ENCODE measurements at regions not wholly inside any gene's neighbourhood (a gene's known extent, or its start where the extent isn't known, plus 50 kb on each side); places are given as distances from the start of the nearest gene placed in this dataset.

DNA sequence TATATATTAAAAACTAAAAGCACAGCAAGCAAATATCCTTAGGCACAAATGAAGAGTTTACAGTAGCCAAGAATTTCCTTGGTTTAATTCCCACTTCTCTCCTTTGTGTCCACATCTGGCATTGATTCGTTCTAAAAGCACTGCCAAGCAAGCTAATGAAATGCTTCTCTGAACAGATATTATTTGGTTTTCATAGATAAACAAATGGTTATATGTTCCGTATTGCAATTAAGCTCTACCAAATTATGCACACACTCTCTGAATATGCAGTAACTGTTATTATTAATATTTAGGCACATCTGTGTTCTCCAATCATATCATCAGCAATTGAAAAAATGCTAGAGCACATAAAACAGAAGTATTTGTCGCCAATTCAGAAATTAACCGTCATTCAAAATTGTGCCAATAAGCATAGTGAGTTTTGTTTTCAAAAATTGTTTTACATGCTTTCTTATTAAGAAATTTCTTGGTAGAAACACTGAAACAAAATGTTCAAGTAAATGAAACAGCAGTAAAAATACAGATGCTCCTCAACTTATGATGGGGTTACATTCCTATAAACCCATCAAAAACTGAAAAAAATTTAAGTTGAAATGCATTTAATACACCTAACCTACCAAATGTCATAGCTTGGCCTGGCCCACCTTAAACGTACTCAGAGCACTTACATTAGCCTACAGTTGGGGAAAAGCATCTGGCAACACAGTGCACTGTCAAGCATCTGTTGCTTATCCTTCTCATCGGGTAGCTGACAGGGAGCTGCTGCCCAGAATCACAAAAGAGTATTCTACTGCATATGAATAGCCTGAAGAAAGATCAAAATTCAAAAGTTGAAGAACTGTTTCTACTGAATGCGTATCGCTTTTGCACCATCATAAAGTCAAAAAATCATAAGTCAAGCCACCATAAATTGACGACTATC, 2134.7 kb downstream of the PCDH9 start:
- DNase-seq: no peak
- no peaks in the 10 kb centered on the region for H3K27me3 ChIP-seq (replicated peaks; ENCODE audit: control insufficient read depth, insufficient read depth, low read length, poor library complexity, severe bottlenecking)
- no peak overlapping the region for H3K4me3 ChIP-seq (ENCODE audit: insufficient read depth, low read depth, low read length, poor library complexity, severe bottlenecking)
- no peaks in the 10 kb centered on the region for H3K9me3 ChIP-seq (ENCODE audit: control insufficient read depth, low read length)
- no peaks in the 10 kb centered on the region for H3K4me1 ChIP-seq (ENCODE audit: control insufficient read depth, insufficient read depth, low read length, poor library complexity, severe bottlenecking)
- no peak overlapping the region for H3K27ac ChIP-seq (ENCODE audit: insufficient read depth, low read length, poor library complexity, severe bottlenecking)
- H3K36me3 ChIP-seq (ENCODE audit: control insufficient read depth, insufficient read depth, low read length): no peaks in the 10 kb centered on the region

DNA sequence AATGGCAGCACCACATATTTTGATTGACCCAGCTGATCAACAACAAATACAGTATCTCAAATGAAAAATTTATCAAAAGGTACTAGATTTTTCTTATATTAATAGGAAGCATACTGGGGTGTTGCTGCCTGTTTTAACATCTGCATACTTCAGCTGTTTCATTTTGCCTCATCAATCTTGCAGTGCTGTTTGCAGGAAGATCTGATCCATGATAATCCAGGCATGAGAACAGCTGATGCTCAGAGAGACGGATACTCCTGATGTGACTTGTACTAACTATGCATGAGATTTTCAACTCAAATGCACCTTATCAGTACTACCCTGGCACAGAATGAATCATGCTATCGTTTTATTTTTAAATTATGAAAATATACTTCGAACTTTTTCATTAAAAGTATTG, 2136.8 kb downstream of the PCDH9 start:
- no peak overlapping the region for H3K27ac ChIP-seq (ENCODE audit: insufficient read depth, low read length, poor library complexity, severe bottlenecking)
- H3K36me3 ChIP-seq (ENCODE audit: control insufficient read depth, insufficient read depth, low read length): no peaks in the 10 kb centered on the region
- no peaks in the 10 kb centered on the region for H3K27me3 ChIP-seq (replicated peaks; ENCODE audit: control insufficient read depth, insufficient read depth, low read length, poor library complexity, severe bottlenecking)
- no peak for DNase-seq
- H3K9me3 ChIP-seq (ENCODE audit: control insufficient read depth, low read length): no peaks in the 10 kb centered on the region
- no peak overlapping the region for H3K4me3 ChIP-seq (ENCODE audit: insufficient read depth, low read depth, low read length, poor library complexity, severe bottlenecking)
- no peaks in the 10 kb centered on the region for H3K4me1 ChIP-seq (ENCODE audit: control insufficient read depth, insufficient read depth, low read length, poor library complexity, severe bottlenecking)

DNA sequence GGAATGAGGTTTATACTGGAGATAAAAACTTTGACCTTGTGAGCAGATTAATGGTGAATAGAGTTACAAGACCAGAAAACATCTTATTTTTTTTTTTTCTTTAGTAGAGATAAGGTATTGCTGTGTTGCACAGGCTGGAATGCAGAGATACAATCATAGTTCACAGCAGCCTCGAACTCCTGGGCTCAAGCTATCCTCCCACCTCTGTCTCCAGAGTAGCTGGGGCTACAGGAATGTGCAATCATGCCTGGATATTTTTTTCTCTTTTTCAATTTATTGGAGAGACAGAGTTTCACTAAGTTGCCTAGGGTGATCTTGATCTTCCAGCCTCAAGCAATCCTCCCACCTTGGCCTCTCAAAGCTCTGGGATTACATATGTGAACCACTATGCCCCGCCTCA, 2139.1 kb downstream of the PCDH9 start:
- no peak for DNase-seq
- no peaks in the 10 kb centered on the region for H3K27me3 ChIP-seq (replicated peaks; ENCODE audit: control insufficient read depth, insufficient read depth, low read length, poor library complexity, severe bottlenecking)
- no peaks in the 10 kb centered on the region for H3K36me3 ChIP-seq (ENCODE audit: control insufficient read depth, insufficient read depth, low read length)
- H3K4me3 ChIP-seq (ENCODE audit: insufficient read depth, low read depth, low read length, poor library complexity, severe bottlenecking): no peak overlapping the region
- H3K9me3 ChIP-seq (ENCODE audit: control insufficient read depth, low read length): no peaks in the 10 kb centered on the region
- H3K4me1 ChIP-seq (ENCODE audit: control insufficient read depth, insufficient read depth, low read length, poor library complexity, severe bottlenecking): no peaks in the 10 kb centered on the region
- H3K27ac ChIP-seq (ENCODE audit: insufficient read depth, low read length, poor library complexity, severe bottlenecking): no peak overlapping the region

DNA sequence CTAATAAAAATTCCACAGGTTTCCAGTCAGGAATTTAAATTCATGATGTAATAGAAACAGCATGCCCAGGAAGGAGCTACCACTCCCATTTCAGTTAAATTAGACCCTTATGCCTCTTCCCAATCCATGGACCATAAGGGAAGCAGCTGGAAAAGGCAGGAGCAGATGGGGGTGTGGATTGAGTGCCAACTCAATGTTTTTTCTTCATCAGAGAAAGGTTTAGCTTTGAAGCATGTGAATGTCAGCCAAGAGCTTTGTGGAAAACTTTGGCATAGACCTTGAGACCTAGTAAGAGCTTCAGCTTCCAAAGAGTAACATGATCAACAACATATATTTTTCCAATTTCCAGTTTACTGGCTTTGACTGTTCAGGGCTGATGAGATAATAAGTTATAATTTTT, 2139.9 kb downstream of the PCDH9 start:
- H3K27ac ChIP-seq (ENCODE audit: insufficient read depth, low read length, poor library complexity, severe bottlenecking): no peak overlapping the region
- no peaks in the 10 kb centered on the region for H3K36me3 ChIP-seq (ENCODE audit: control insufficient read depth, insufficient read depth, low read length)
- H3K9me3 ChIP-seq (ENCODE audit: control insufficient read depth, low read length): no peaks in the 10 kb centered on the region
- H3K4me3 ChIP-seq (ENCODE audit: insufficient read depth, low read depth, low read length, poor library complexity, severe bottlenecking): no peak overlapping the region
- H3K4me1 ChIP-seq (ENCODE audit: control insufficient read depth, insufficient read depth, low read length, poor library complexity, severe bottlenecking): no peaks in the 10 kb centered on the region
- no peak for DNase-seq
- H3K27me3 ChIP-seq (replicated peaks; ENCODE audit: control insufficient read depth, insufficient read depth, low read length, poor library complexity, severe bottlenecking): no peaks in the 10 kb centered on the region

DNA sequence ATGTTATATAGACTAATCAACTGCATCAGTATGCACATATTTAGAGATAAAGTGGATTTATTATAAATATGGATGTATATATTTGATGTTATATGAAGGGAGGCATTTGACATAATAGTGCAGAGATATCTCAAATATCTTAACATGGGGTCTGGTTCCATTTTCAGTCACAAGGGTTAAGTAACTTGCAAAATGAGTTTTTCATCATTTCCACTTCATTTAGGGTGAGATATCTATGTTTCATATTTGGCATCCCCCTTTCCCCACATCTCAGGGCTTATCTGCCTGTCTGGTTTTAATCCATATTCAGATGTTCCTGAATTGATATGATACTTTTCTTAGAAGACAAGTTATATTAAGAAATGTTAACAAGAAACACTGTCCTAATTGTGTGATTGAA, 2141.2 kb downstream of the PCDH9 start:
- H3K36me3 ChIP-seq (ENCODE audit: control insufficient read depth, insufficient read depth, low read length): no peaks in the 10 kb centered on the region
- no peaks in the 10 kb centered on the region for H3K4me1 ChIP-seq (ENCODE audit: control insufficient read depth, insufficient read depth, low read length, poor library complexity, severe bottlenecking)
- no peaks in the 10 kb centered on the region for H3K27me3 ChIP-seq (replicated peaks; ENCODE audit: control insufficient read depth, insufficient read depth, low read length, poor library complexity, severe bottlenecking)
- H3K9me3 ChIP-seq (ENCODE audit: control insufficient read depth, low read length): no peaks in the 10 kb centered on the region
- DNase-seq: no peak
- no peak overlapping the region for H3K27ac ChIP-seq (ENCODE audit: insufficient read depth, low read length, poor library complexity, severe bottlenecking)
- no peak overlapping the region for H3K4me3 ChIP-seq (ENCODE audit: insufficient read depth, low read depth, low read length, poor library complexity, severe bottlenecking)

DNA sequence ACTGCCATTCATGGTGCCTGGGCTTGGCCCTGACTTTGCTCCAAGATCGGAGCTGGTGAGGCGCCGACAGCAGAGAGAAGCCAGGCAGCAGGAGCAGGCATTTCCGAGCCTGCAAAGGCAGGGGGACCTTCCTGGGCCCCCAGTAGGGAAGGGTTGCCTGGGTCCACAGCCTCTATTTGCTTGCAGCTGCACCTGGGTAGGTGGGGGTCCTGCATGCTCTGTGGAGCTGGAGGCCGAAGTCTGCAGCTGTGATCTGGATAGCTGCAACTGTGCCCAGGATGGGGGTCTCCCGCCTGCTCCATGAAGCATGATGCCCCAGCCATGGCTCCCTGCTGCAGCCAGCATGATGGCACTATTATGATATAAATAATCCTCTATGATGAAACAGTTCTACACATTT, 2144.2 kb downstream of the PCDH9 start:
- Histone ChIP-seq H3K27ac (ENCODE audit: insufficient read depth, low read length, poor library complexity, severe bottlenecking) (no peak overlapping the region), H3K27me3 (replicated peaks; ENCODE audit: control insufficient read depth, insufficient read depth, low read length, poor library complexity, severe bottlenecking) (no peaks in the 10 kb centered on the region), H3K36me3 (ENCODE audit: control insufficient read depth, insufficient read depth, low read length) (no peaks in the 10 kb centered on the region), H3K4me1 (ENCODE audit: control insufficient read depth, insufficient read depth, low read length, poor library complexity, severe bottlenecking) (no peaks in the 10 kb centered on the region), H3K9me3 (ENCODE audit: control insufficient read depth, low read length) (no peaks in the 10 kb centered on the region), H3K4me3 (ENCODE audit: insufficient read depth, low read depth, low read length, poor library complexity, severe bottlenecking) (no peak overlapping the region)
- no peak for DNase-seq

DNA sequence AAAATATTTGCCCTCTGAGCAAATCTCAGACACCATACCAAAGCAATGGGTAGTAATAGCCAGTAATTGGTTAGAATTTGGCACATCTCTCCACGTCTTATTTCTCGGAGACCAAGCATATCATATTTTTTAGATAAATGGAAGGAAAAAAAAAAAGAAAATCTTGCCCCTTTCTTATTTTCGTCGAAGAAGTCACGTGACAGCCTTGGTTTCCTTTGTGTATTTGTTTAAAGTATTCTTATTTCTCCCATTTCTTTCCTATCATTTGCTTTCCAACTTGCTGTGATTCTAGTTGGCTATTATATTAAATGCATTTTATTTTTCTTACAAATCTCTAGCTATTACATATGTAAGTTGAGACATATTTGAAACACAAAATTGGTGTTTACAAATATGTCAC, 2155.9 kb downstream of the PCDH9 start:
- Histone ChIP-seq H3K36me3 (ENCODE audit: control insufficient read depth, insufficient read depth, low read length) (no peaks in the 10 kb centered on the region), H3K4me3 (ENCODE audit: insufficient read depth, low read depth, low read length, poor library complexity, severe bottlenecking) (no peak overlapping the region), H3K27me3 (replicated peaks; ENCODE audit: control insufficient read depth, insufficient read depth, low read length, poor library complexity, severe bottlenecking) (no peaks in the 10 kb centered on the region), H3K4me1 (ENCODE audit: control insufficient read depth, insufficient read depth, low read length, poor library complexity, severe bottlenecking) (no peaks in the 10 kb centered on the region), H3K27ac (ENCODE audit: insufficient read depth, low read length, poor library complexity, severe bottlenecking) (no peak overlapping the region), H3K9me3 (ENCODE audit: control insufficient read depth, low read length) (no peaks in the 10 kb centered on the region)
- no peak for DNase-seq

DNA sequence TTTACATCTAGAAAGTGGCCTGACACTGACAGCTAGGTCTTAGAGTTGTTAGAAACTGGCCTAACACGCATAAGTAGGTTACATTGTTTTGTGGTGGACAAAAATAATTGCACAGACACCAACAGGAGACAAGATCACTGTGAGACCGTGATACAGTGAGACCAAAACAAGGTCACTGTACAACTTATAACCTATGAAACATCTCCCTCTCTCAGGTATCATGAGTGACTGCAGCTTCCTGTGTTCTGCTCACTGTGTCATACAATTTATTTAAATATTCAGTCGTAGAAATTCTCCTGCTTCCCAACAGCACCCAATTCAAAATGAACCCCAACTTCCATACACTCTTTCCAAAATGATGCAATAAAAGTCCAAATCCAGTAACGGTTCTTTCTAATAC, 2165.2 kb downstream of the PCDH9 start:
- Histone ChIP-seq H3K36me3 (ENCODE audit: control insufficient read depth, insufficient read depth, low read length) (no peaks in the 10 kb centered on the region), H3K4me3 (ENCODE audit: insufficient read depth, low read depth, low read length, poor library complexity, severe bottlenecking) (no peak overlapping the region), H3K27ac (ENCODE audit: insufficient read depth, low read length, poor library complexity, severe bottlenecking) (no peak overlapping the region), H3K9me3 (ENCODE audit: control insufficient read depth, low read length) (no peaks in the 10 kb centered on the region), H3K27me3 (replicated peaks; ENCODE audit: control insufficient read depth, insufficient read depth, low read length, poor library complexity, severe bottlenecking) (no peaks in the 10 kb centered on the region), H3K4me1 (ENCODE audit: control insufficient read depth, insufficient read depth, low read length, poor library complexity, severe bottlenecking) (no peaks in the 10 kb centered on the region)
- DNase-seq: no peak

DNA sequence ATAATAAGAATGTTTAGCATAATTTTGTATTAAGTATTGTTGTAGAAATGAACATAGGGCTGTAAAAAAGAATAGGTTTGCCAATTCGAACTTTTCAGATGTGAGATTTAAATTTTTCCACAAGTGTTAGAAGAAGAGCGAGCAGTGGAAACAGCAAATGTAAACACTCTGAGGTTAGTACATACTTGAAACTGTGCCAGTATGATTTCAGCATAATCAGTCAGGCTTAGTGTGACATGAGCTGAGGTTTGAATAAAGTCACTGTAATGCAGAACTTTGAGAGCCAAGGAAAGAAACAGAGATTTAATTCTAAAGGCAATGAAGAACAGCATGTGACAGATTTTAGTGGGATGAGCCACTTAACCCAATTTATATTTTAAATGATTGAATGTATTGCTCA, 2166.4 kb downstream of the PCDH9 start:
- Histone ChIP-seq H3K9me3 (ENCODE audit: control insufficient read depth, low read length) (no peaks in the 10 kb centered on the region), H3K4me3 (ENCODE audit: insufficient read depth, low read depth, low read length, poor library complexity, severe bottlenecking) (no peak overlapping the region), H3K36me3 (ENCODE audit: control insufficient read depth, insufficient read depth, low read length) (no peaks in the 10 kb centered on the region), H3K27ac (ENCODE audit: insufficient read depth, low read length, poor library complexity, severe bottlenecking) (no peak overlapping the region), H3K4me1 (ENCODE audit: control insufficient read depth, insufficient read depth, low read length, poor library complexity, severe bottlenecking) (no peaks in the 10 kb centered on the region), H3K27me3 (replicated peaks; ENCODE audit: control insufficient read depth, insufficient read depth, low read length, poor library complexity, severe bottlenecking) (no peaks in the 10 kb centered on the region)
- DNase-seq: no peak

DNA sequence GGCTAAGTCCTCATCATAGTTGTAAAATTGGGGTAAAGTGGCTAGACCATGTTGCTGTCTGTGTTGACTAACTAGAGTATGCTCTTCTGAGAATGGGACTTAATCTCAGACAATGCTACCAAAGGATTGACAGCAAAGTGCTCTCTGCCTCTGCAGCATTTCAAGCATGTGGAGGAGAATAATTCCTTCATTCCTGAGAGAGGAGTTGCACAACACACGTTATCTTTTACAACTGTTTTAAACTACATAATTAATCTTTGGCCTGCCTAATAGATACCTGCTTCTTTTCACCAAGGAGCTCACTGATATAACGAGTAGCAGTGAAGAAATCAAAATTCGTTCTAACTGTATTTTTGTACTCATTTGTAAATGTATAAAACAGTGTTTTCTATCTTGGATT, 2172.2 kb downstream of the PCDH9 start:
- DNase-seq: no peak
- H3K4me1 ChIP-seq (ENCODE audit: control insufficient read depth, insufficient read depth, low read length, poor library complexity, severe bottlenecking): no peaks in the 10 kb centered on the region
- no peaks in the 10 kb centered on the region for H3K36me3 ChIP-seq (ENCODE audit: control insufficient read depth, insufficient read depth, low read length)
- no peaks in the 10 kb centered on the region for H3K27me3 ChIP-seq (replicated peaks; ENCODE audit: control insufficient read depth, insufficient read depth, low read length, poor library complexity, severe bottlenecking)
- H3K4me3 ChIP-seq (ENCODE audit: insufficient read depth, low read depth, low read length, poor library complexity, severe bottlenecking): no peak overlapping the region
- no peak overlapping the region for H3K27ac ChIP-seq (ENCODE audit: insufficient read depth, low read length, poor library complexity, severe bottlenecking)
- no peaks in the 10 kb centered on the region for H3K9me3 ChIP-seq (ENCODE audit: control insufficient read depth, low read length)

All from effector memory CD4-positive, alpha-beta T cell (primary cell).